Loucy (cell line): ENCODE measurements at regions not wholly inside any gene's neighbourhood (a gene's known extent, or its start where the extent isn't known, plus 50 kb on each side); places are given as distances from the start of the nearest gene placed in this dataset.

Experiments
- EZH2phosphoT487 ChIP-seq: fragments of 200-600 bp; IDR thresholded peaks from 2 replicates; pipeline ENCODE4 v1.6.1; 2018; ENCODE audit warnings: antibody characterized with exemption, mild to moderate bottlenecking, moderate library complexity, borderline replicate concordance
- TF ChIP-seq, protein P1 (sequence below): fragments of 200-600 bp; sonication (generic); conservative IDR thresholded peaks from 2 replicates; pipeline ENCODE4 v1.5.1; 2014; ENCODE audit warnings: mild to moderate bottlenecking, antibody characterized with exemption, low read length

- TF ChIP-seq, protein P1, sequence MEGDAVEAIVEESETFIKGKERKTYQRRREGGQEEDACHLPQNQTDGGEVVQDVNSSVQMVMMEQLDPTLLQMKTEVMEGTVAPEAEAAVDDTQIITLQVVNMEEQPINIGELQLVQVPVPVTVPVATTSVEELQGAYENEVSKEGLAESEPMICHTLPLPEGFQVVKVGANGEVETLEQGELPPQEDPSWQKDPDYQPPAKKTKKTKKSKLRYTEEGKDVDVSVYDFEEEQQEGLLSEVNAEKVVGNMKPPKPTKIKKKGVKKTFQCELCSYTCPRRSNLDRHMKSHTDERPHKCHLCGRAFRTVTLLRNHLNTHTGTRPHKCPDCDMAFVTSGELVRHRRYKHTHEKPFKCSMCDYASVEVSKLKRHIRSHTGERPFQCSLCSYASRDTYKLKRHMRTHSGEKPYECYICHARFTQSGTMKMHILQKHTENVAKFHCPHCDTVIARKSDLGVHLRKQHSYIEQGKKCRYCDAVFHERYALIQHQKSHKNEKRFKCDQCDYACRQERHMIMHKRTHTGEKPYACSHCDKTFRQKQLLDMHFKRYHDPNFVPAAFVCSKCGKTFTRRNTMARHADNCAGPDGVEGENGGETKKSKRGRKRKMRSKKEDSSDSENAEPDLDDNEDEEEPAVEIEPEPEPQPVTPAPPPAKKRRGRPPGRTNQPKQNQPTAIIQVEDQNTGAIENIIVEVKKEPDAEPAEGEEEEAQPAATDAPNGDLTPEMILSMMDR, result no peak
- TF ChIP-seq EZH2phosphoT487, result no peak
Observed at GRCh38 chr2:200148366-200148765, 158.1 kb upstream of the SPATS2L start.
